GM12864 (cell line): ENCODE measurements at regions not wholly inside any gene's neighbourhood (a gene's known extent, or its start where the extent isn't known, plus 50 kb on each side); places are given as distances from the start of the nearest gene placed in this dataset.

Source experiments
- DNase-seq: peaks from one replicate; pipeline ENCODE4 v3.0.0-alpha.2; 2011; ENCODE audit warnings: low read depth
- H3K4me3 ChIP-seq: 2 replicates; pipeline ENCODE4 v1.5.1; 2011; ENCODE audit warnings: mild to moderate bottlenecking, low read depth, low read length, control low read depth
- TF ChIP-seq, protein P1 (sequence below): IDR thresholded peaks from 2 replicates; pipeline ENCODE4 v1.5.1; 2011; ENCODE audit warnings: low read depth, mild to moderate bottlenecking, moderate library complexity, low read length, control low read depth, inconsistent platforms; ENCODE audit errors: missing control alignments

- TF ChIP-seq, protein P1, sequence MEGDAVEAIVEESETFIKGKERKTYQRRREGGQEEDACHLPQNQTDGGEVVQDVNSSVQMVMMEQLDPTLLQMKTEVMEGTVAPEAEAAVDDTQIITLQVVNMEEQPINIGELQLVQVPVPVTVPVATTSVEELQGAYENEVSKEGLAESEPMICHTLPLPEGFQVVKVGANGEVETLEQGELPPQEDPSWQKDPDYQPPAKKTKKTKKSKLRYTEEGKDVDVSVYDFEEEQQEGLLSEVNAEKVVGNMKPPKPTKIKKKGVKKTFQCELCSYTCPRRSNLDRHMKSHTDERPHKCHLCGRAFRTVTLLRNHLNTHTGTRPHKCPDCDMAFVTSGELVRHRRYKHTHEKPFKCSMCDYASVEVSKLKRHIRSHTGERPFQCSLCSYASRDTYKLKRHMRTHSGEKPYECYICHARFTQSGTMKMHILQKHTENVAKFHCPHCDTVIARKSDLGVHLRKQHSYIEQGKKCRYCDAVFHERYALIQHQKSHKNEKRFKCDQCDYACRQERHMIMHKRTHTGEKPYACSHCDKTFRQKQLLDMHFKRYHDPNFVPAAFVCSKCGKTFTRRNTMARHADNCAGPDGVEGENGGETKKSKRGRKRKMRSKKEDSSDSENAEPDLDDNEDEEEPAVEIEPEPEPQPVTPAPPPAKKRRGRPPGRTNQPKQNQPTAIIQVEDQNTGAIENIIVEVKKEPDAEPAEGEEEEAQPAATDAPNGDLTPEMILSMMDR: no peak
- no peak overlapping the region for H3K4me3 ChIP-seq
- no peak for DNase-seq
Measured at GRCh38 chrX:68945081-68945602, 116.3 kb downstream of the EFNB1 start.

DNA sequence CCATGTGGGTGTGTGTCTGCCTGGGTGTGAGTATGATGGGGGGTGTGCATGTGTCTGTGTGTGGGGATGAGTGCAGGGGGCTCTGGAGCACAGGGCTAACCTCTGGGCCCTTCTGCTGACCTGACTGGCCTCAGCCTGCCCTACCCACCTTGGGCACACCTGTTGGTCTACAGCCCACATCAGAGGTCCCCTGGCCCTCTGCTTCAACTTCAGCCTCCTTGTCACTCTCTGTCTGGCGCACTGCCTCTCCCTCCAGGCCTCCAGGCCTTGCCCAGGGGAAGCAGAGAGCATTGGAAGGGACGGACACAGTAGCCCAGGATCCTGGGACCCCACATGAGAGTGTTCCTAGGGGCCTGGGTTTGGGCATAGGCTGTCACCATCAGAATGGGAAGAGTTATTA lies 115.4 kb downstream of the EFNB1 start:
- DNase-seq: no peak
- no peak overlapping the region for H3K4me3 ChIP-seq
- TF ChIP-seq, protein P1: no peak

DNA sequence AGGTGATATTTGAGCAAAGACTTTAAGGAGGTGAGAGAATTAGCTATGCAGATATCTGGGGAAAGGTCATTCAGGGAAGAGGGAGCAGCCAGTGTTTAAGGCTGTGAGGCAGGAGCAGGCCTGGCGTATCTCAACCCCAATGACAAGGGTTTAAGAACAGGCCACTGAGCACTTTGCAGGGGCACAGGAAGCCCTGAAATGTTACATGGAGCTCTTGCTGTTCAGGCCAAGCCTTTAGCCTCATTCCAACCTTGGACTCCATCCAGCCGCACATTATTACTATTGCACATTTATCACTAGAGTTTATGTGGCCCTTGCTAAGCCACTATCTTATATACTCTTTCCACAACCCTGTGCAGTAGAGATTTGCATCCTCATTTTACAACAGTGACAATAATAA lies 114.0 kb downstream of the EFNB1 start:
- no peak for DNase-seq
- TF ChIP-seq, protein P1: no peak
- H3K4me3 ChIP-seq: no peak overlapping the region

GRCh38 chrX:68942104-68942503 lies 113.3 kb downstream of the EFNB1 start:
- TF ChIP-seq, protein P1: no peak
- DNase-seq: no peak
- H3K4me3 ChIP-seq: no peak overlapping the region

- no peak for DNase-seq
- TF ChIP-seq, protein P1: no peak
Measured at GRCh38 chrX:68941385-68941952, 112.6 kb downstream of the EFNB1 start.

DNA sequence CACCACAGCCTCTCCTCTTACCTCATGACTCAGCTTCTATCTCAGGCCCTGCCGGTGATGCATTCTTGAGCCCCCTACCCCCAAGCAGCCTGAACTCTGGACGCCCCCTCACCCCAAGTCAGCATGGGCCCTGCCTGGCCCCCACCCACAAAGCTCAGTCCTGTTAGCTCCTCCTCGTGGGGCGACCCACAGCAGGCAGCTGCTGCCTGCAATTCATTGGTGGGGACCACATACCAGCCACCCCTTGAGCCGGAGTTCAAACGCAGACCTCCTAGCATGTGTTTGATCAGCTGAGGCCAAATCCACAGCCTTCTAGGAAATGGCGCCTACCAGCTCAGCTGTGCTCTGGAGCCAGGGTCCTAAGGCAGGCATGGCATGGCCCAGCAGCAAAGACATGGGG lies 111.8 kb downstream of the EFNB1 start:
- DNase-seq: no peak
- no peak overlapping the region for H3K4me3 ChIP-seq
- TF ChIP-seq, protein P1: no peak

More at GRCh38 chrX:68941385-68941952, 112.6 kb downstream of the EFNB1 start:
- no peak overlapping the region for H3K4me3 ChIP-seq

- no peak for DNase-seq
- no peak overlapping the region for H3K4me3 ChIP-seq
- TF ChIP-seq, protein P1: no peak
Measured at GRCh38 chrX:68939868-68940267, 111.0 kb downstream of the EFNB1 start.
